Fibroblast of skin of left quadriceps (primary cell): ENCODE measurements at regions not wholly inside any gene's neighbourhood (a gene's known extent, or its start where the extent isn't known, plus 50 kb on each side); places are given as distances from the start of the nearest gene placed in this dataset.
A peak's percentile ranks its signal among the peaks of the same experiment; 100 is the strongest.

Experiments
- DNase-seq, 2 experiments: peaks; one replicate each; pipeline ENCODE4 v3.0.0-alpha.2; 2013; ENCODE audit warnings: low read depth in 2 of 2

- no peak for DNase-seq
Observed at GRCh38 chr13:83333614-83334388, 548.5 kb downstream of the SLITRK1 start.

- no peak for DNase-seq
Observed at GRCh38 chr13:83332751-83333150, 549.5 kb downstream of the SLITRK1 start.

GRCh38 chr13:83327091-83327490, 555.2 kb downstream of the SLITRK1 start:
- no peak for DNase-seq

- DNase-seq, result peak; percentile 67 to 74
Observed at GRCh38 chr13:83325125-83325853, 557.0 kb downstream of the SLITRK1 start.

GRCh38 chr13:83311886-83312577, 570.2 kb downstream of the SLITRK1 start:
- DNase-seq, result no peak

GRCh38 chr13:83298617-83299016, 583.7 kb downstream of the SLITRK1 start:
- peak in 1 of 2 experiments; percentile 14 for DNase-seq

GRCh38 chr13:83297586-83298290, 584.5 kb downstream of the SLITRK1 start:
- peak; percentile 61 to 67 for DNase-seq

- no peak for DNase-seq
Observed at GRCh38 chr13:83295686-83296085, 586.6 kb downstream of the SLITRK1 start.

- DNase-seq, result peak in 1 of 2 experiments; percentile 17
Observed at GRCh38 chr13:83286737-83287136, 595.5 kb downstream of the SLITRK1 start.

GRCh38 chr13:83281654-83282053, 600.6 kb downstream of the SLITRK1 start:
- DNase-seq, result peak in 1 of 2 experiments; percentile 6

- DNase-seq, result no peak
Observed at GRCh38 chr13:83274679-83275078, 607.6 kb downstream of the SLITRK1 start.

- DNase-seq, result no peak
Observed at GRCh38 chr13:83272652-83273240, 609.5 kb downstream of the SLITRK1 start.

- no peak for DNase-seq
Observed at GRCh38 chr13:83272076-83272475, 610.2 kb downstream of the SLITRK1 start.

GRCh38 chr13:83265279-83265678, 617.0 kb downstream of the SLITRK1 start:
- DNase-seq, result no peak

- DNase-seq, result no peak
Observed at GRCh38 chr13:83248751-83249150, 633.5 kb downstream of the SLITRK1 start.

- peak in 1 of 2 experiments; percentile 5 for DNase-seq
Observed at GRCh38 chr13:83232626-83233025, 649.6 kb downstream of the SLITRK1 start.

- DNase-seq, result peak in 1 of 2 experiments; percentile 15
Observed at GRCh38 chr13:83229574-83230305, 652.5 kb downstream of the SLITRK1 start.

GRCh38 chr13:83223546-83223945, 658.7 kb downstream of the SLITRK1 start:
- DNase-seq, result no peak

GRCh38 chr13:83221813-83222241, 660.4 kb downstream of the SLITRK1 start:
- peak; percentile 72 to 76 for DNase-seq

- peak in 1 of 2 experiments; percentile 9 for DNase-seq
Observed at GRCh38 chr13:83221256-83221655, 661.0 kb downstream of the SLITRK1 start.

- DNase-seq, result no peak
Observed at GRCh38 chr13:83220241-83220640, 662.0 kb downstream of the SLITRK1 start.
